ENCODE measurements at regions not wholly inside any gene's neighbourhood (a gene's known extent, or its start where the extent isn't known, plus 50 kb on each side); places are given as distances from the start of the nearest gene placed in this dataset.

GRCh38 chr10:8233832-8234259 lies 179.4 kb downstream of the GATA3 start:
- intact Hi-C loops (cut with micrococcal nuclease), result no loop called here
- dilution Hi-C loops (cut with MboI; ENCODE audit: extremely low pct_ligation_motif_present, low sequenced_read_pairs), result no loop called here

DNA sequence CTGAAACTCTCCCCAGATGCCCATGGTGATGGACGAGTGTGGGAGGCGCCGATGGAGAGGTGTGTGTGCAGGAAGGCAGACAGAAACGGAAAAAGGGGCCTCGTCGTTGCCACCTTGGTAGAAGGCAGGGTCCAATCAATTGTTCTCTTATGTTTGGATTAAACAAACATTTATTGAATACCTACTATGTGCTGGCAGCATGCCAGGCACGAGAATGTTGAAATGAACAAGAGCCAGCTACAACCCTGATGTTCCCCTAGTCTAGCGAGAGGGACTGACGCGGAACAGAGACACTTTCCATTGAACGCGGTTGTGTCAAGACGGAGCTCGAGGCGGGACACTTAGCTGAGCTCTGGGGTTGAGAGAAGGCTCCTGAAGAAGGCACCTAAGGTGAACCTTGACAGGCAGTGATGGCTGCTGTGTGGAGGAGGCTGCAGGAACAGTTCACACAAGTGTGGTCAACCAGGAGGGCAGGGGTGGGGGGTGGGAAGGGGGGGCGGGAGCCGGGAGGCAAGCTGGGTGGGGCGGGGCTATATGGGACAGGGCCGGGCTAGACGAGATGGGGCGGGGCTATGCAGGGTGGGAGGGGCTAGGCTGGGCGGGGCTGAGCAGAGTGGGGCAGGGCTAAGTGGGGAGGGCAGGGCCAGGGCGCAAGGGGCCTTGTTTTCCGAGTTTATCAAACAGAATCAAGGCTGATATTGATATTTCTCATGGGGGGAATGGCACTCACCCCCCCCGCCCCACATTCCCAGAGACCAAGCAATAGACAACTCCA lies 181.0 kb downstream of the GATA3 start:
- Histone ChIP-seq H3K9me1 (replicated peaks; ENCODE audit: control insufficient read depth, extremely low read depth, insufficient read depth, low read length) (no peaks in the 10 kb centered on the region), H3K4me1 (ENCODE audit: control insufficient read depth, extremely low read depth, insufficient read depth, low read length) (no peaks in the 10 kb centered on the region), H4K20me1 (replicated peaks; ENCODE audit: control insufficient read depth, extremely low read depth, insufficient read depth, low read length) (no peaks in the 10 kb centered on the region), H3K79me2 (ENCODE audit: control insufficient read depth, insufficient read depth, low read length) (no peaks in the 10 kb centered on the region), H3K27ac (ENCODE audit: insufficient read depth, low read depth, low read length) (no peak overlapping the region), H3K4me3 (replicated peaks in 1 of 3; ENCODE audit: insufficient read depth in 1 of 3, low read depth in 1 of 3, low read length in 3 of 3) (no peak overlapping the region), H3K4me2 (ENCODE audit: insufficient read depth, low read length) (no peak overlapping the region), H3K27me3 (ENCODE audit: control insufficient read depth in 2 of 2, insufficient read depth in 2 of 2, low read length in 2 of 2) (no peaks in the 10 kb centered on the region), H3K36me3 (ENCODE audit: control insufficient read depth in 2 of 2, extremely low read depth in 1 of 2, insufficient read depth in 2 of 2, low read length in 2 of 2) (no peaks in the 10 kb centered on the region), H2AFZ (ENCODE audit: low read depth, low read length) (no peak overlapping the region), H3K9ac (replicated peaks; ENCODE audit: extremely low read depth, insufficient read depth, low read length) (no peak overlapping the region), H3K9me3 (replicated peaks; ENCODE audit: control insufficient read depth, insufficient read depth, low read length) (no peaks in the 10 kb centered on the region)
- DNase-seq (ENCODE audit: low read depth, low spot score), result no peak
- ChIA-PET POLR2A (interaction anchor here (0.7 kb wide), 1 partner anchor 7 kb away, joined by 3 read pairs; no protein-coding TSS in a partner anchor), CTCF (interaction anchor here (1.2 kb wide), 1 partner anchor 12 kb away, joined by 3 read pairs; no protein-coding TSS in a partner anchor)
- dilution Hi-C loops (cut with MboI; ENCODE audit: extremely low pct_ligation_motif_present, low sequenced_read_pairs), result no loop called here
- TF ChIP-seq POLR2AphosphoS5 (IDR thresholded peaks at IDR 0.05; ENCODE audit: insufficient read depth, low read depth, low read length), result no peak
- no peak for TF ChIP-seq CTCF (IDR thresholded peaks at IDR 0.05; ENCODE audit: extremely low read depth in 1 of 2, insufficient read depth in 1 of 2, low read depth in 1 of 2, low read length in 2 of 2)
- TF ChIP-seq FOS (IDR thresholded peaks at IDR 0.05; ENCODE audit: borderline replicate concordance, insufficient read depth, low read length), result no peak
- no peak for TF ChIP-seq JUN (IDR thresholded peaks at IDR 0.05; ENCODE audit: borderline replicate concordance, insufficient read depth, insufficient read length, low read depth)
- TF ChIP-seq, protein P1, sequence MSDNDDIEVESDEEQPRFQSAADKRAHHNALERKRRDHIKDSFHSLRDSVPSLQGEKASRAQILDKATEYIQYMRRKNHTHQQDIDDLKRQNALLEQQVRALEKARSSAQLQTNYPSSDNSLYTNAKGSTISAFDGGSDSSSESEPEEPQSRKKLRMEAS (IDR thresholded peaks at IDR 0.05; ENCODE audit: insufficient read depth, insufficient read length), result no peak
- TF ChIP-seq POLR2A (IDR thresholded peaks at IDR 0.05; ENCODE audit: low read depth, low read length), result no peak
- no peak for TF ChIP-seq EZH2 (IDR thresholded peaks at IDR 0.05; ENCODE audit: borderline replicate concordance, low read depth, low read length, severe bottlenecking)
- TF ChIP-seq GATA2 (IDR thresholded peaks at IDR 0.05; ENCODE audit: insufficient read depth, insufficient read length, low read depth, low read length), result no peak
- TF ChIP-seq MYC (IDR thresholded peaks at IDR 0.05; ENCODE audit: low read depth, low read length), result no peak
- no TSS peak for BruUV-seq (replicated peaks)
- FAIRE-seq, result no peak
- intact Hi-C loops (cut with micrococcal nuclease), result no loop called here

More at GRCh38 chr10:8233832-8234259, 179.4 kb downstream of the GATA3 start:
- Histone ChIP-seq H4K20me1 (replicated peaks; ENCODE audit: control insufficient read depth, extremely low read depth, insufficient read depth, low read length) (no peaks in the 10 kb centered on the region), H3K4me1 (ENCODE audit: control insufficient read depth, extremely low read depth, insufficient read depth, low read length) (no peaks in the 10 kb centered on the region), H3K9me3 (replicated peaks; ENCODE audit: control insufficient read depth, insufficient read depth, low read length) (no peaks in the 10 kb centered on the region), H3K4me3 (replicated peaks in 1 of 3; ENCODE audit: insufficient read depth in 1 of 3, low read depth in 1 of 3, low read length in 3 of 3) (no peak overlapping the region), H3K36me3 (ENCODE audit: control insufficient read depth in 2 of 2, extremely low read depth in 1 of 2, insufficient read depth in 2 of 2, low read length in 2 of 2) (no peaks in the 10 kb centered on the region), H3K27ac (ENCODE audit: insufficient read depth, low read depth, low read length) (no peak overlapping the region), H3K9ac (replicated peaks; ENCODE audit: extremely low read depth, insufficient read depth, low read length) (no peak overlapping the region), H3K27me3 (ENCODE audit: control insufficient read depth in 2 of 2, insufficient read depth in 2 of 2, low read length in 2 of 2) (no peaks in the 10 kb centered on the region), H3K9me1 (replicated peaks; ENCODE audit: control insufficient read depth, extremely low read depth, insufficient read depth, low read length) (no peaks in the 10 kb centered on the region), H3K4me2 (ENCODE audit: insufficient read depth, low read length) (no peak overlapping the region), H2AFZ (ENCODE audit: low read depth, low read length) (no peak overlapping the region), H3K79me2 (ENCODE audit: control insufficient read depth, insufficient read depth, low read length) (no peaks in the 10 kb centered on the region)
- no peak for DNase-seq (ENCODE audit: low read depth, low spot score)
- TF ChIP-seq JUN (IDR thresholded peaks at IDR 0.05; ENCODE audit: borderline replicate concordance, insufficient read depth, insufficient read length, low read depth) (no peak), GATA2 (IDR thresholded peaks at IDR 0.05; ENCODE audit: insufficient read depth, insufficient read length, low read depth, low read length) (no peak), POLR2AphosphoS5 (IDR thresholded peaks at IDR 0.05; ENCODE audit: insufficient read depth, low read depth, low read length) (no peak), POLR2A (IDR thresholded peaks at IDR 0.05; ENCODE audit: low read depth, low read length) (no peak), EZH2 (IDR thresholded peaks at IDR 0.05; ENCODE audit: borderline replicate concordance, low read depth, low read length, severe bottlenecking) (no peak)
- CTCF ChIA-PET, result no interaction called here
- no TSS peak for BruUV-seq (replicated peaks)
- POLR2A ChIA-PET, result no interaction called here
- FAIRE-seq, result no peak

Data from endothelial cell of umbilical vein (primary cell).